Amniotic epithelial cell (primary cell): ENCODE measurements at regions not wholly inside any gene's neighbourhood (a gene's known extent, or its start where the extent isn't known, plus 50 kb on each side); places are given as distances from the start of the nearest gene placed in this dataset.
"Not testable (repeated sequence)": the region's sequence is repeated elsewhere in the genome, so short reads cannot be mapped to it uniquely, and the experiment has no call there.

Experiments
- DNase-seq: peaks from one replicate; pipeline ENCODE4 v3.0.0-alpha.2; 2010; ENCODE audit warnings: low read depth

DNA sequence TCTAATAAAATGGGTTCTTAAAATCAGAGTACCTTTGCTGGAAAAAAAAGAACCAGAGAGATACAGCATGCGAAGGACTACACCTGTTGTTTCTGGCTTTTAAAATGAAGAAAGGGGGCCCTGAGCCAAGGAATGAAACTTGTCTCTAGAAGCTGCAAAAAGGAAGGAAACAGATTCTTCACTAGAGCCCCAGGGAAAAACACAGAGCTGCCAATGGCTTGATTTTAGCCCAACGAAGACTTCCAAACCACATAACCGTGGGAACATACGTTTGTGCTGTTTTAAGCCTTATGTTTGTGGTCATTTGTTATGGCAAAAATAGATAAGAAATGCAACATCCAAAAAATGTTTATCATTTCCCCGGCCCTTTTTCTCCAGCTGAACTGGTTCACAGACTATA is 780.0 kb downstream of the SORCS1 start:
- peak; percentile 59 for DNase-seq

DNA sequence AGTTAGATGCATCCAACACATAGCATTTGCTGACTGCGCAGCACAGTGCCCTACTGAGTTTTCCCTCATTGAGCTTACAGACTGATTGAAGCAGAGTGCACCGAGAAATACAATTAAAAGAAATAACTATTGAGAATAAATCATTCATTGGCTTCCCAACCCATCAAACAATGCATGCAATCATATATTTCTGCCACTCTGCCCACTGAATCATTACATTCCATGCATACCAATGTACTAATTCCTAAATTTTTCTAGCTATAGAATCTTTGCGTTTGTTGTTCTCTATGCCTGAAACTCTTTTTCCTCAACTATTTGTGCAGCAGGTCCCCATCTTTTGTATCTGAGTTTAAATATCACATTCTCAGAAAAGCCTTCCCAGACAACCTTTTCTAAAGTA is 783.8 kb downstream of the SORCS1 start:
- DNase-seq: no peak

DNA sequence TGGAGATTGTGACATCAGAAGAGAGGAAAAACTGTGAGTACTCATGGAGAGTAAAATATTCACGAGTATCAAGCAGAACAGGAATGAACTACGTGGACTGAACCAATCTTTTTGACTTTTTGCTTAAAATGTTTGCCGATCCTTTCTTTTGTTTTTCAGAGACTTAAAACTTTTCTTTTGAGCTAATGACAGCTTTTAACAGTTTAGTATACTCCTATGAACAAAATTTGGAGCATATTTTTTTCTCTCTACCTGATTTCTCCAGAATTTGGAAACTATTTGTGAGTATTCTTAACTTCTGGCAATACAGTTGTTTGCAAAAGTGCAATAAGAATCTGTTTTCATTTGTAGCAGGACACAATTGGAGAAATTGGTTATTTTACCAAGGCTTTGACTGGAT is 786.3 kb downstream of the SORCS1 start:
- no peak for DNase-seq

DNA sequence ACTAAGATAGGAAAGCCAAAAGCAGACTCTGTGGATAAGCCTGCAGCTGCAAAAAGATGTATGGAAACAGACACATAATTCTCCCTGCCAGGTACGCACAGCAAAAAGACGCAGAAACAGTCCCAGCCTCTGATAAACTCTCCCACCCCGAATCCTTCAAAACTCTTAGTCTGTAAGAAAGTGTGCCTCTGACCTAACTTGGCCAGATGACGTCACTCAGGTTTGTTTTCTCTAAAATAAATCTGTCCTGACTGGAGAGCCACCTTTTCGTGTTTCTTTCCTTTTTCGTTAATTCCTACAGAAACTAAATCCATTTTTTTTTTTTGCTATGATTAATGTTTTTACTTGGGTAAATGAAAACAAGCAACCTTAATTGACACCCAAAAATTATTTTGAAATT is 793.8 kb downstream of the SORCS1 start:
- no peak for DNase-seq

DNA sequence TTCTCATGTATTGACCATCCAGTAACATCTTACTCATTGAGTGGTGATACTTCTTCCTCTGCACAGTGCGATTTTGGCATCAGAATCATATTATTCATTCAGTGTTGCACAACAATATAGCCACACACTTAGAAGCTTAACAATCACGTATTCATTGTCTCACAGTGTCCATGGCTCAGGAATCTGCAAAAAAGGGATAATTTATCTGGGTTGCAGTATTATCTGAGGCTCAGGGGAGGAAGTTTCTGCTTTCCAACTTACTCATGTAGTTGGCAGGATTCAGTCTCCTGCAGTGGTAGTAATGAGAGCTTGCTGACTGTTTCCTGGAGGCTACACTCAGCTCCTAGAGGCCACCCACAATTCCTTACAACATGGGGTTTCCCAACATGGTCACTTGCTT is 803.6 kb downstream of the SORCS1 start:
- DNase-seq: peak; percentile 95

DNA sequence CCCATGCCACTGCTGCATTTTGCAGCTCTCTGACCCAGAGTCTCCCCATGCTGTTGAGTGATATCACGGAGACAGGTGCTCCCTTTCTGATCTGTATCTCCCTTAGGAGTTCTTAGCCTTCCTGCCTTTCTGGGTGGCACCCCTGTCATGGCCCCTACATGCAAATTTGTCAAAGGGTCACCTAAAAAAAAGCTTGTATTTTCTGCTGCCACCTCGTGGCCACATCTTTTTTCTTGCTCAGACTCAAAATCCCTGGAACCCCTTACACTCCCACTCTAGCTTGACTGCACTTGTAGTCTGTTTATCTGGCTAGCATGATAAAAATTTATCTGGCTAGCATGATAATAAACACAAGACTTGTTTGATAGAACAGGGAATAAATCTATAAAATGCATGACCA is 809.1 kb downstream of the SORCS1 start:
- DNase-seq: no peak

DNA sequence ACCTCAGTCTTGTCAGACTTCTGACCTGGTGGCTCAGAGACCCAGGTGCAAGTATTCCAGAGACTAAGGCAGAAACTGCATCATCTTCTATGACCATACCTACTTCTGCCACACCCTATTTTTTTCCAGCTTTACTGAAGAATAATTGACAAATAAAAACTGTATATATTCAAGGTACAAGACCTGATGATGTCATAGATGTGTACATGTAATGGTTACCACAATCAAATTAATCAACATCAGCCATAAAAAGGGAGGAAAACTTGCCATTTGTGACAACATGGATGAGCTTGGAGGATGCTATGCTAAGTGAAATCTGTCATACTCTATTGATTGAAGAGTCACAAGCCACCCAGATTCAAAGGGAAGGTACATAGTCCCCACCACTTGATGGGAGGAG is 815.6 kb downstream of the SORCS1 start:
- DNase-seq: no peak

DNA sequence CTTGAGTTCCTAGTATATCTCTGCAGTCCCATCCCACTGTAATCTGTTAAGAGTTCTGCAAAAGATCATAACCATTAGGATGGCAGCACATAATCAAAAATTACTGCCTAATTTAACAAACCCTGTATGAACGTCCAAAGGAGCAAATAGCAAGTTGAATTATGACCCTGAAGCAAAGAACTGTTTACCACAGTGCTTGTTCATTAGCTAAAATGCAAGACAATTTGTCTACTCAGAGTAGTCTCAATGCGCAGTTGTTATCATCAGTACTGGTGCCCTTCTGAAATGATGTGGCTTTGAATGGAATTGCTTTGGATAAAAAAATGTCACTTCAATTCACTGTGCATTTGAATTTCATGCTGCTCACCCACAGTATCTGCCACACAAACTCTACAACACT is 817.0 kb downstream of the SORCS1 start:
- DNase-seq: no peak

DNA sequence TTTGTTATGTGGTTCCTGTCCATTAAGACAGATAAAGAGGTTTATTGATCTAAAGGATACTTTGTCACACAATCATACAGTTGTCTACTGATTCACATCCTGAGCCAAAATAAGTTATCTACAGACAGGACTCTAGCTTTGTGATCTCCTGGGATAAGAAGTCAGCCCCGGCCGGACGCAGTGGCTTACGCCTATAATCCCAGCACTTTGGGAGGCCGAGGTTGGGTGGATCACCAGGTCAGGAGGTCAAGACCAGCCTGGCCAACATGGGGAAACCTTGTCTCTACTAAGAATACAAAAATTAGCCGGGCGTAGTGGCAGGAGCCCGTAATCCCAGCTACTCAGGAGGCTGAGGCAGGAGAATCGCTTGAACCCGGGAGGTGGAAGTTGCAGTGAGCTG is 821.0 kb downstream of the SORCS1 start:
- not testable (repeated sequence) for DNase-seq

DNA sequence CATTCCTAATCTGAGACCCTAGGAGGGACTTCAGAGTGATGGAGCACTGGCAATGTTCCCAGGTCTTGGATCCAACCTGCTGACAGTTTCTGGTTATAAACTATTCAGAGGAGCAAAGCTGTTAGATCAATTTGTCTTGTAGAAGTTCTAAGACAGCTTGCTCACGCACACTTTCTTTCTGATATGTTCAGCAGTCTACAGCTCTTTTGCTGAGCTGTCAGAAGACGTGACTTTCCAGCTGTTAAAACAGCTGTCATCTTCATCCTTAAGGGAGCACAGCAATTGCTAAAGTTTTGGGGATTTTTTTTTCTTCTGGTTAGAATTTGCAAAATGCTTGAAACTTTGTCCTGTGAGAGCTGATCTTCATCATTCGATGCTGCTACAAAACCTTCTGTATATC is 823.1 kb downstream of the SORCS1 start:
- DNase-seq: no peak

DNA sequence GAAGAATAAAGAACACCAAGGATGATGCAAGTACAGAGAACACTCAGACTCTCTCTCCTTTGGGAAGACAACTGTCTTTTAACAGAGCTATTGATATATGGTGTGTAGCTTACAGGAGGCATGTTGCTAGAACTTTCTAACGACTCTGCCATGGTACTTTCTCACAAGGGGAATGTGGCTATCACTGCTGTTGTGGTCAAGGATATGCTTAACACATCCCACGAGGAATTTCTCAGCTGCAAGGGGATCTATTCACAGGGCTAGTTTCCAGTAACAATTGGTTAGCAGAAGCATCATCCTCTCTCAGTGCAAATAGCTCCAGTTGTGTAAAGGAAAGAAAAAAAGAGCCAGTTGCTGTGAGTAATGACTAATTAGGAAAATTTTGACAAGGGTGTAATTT is 826.0 kb downstream of the SORCS1 start:
- peak; percentile 80 for DNase-seq

DNA sequence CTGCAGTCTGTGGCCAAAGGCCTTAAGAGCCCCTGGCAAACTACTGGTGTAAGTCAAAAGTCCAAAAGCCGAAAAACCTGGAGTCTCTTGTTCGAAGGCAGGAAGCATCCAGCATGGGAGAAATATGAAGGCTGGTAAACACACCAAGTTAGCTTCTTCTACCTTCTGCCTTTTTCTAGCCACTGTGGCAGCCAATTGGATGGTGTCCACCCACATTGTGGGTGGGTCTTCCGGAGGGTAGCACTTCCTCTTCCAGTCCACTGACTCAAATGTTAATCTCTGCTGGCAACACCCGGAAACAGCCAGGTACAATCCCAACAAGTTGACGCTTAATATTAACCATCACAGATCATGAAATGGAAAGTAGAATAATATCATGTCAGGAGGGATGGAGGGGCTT is 827.6 kb downstream of the SORCS1 start:
- DNase-seq: no peak

DNA sequence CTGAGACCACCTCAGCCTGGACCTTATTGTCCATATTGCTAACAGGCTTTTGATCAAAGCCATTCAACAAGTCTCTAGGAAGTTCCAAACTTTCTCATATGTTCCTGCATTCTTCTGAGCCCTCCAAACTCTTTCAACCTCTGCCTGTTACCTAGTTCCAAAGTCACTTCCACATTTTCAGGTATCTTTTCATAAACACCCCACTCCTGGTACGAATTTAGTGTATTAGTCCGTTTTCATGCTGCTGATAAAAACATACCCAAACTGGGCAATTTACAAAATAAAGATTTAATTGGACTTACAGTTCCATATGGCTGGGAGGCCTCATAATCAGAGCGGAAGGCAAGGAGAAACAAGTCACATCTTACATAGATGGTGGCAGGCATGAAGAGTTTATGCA is 836.8 kb downstream of the SORCS1 start:
- no peak for DNase-seq

DNA sequence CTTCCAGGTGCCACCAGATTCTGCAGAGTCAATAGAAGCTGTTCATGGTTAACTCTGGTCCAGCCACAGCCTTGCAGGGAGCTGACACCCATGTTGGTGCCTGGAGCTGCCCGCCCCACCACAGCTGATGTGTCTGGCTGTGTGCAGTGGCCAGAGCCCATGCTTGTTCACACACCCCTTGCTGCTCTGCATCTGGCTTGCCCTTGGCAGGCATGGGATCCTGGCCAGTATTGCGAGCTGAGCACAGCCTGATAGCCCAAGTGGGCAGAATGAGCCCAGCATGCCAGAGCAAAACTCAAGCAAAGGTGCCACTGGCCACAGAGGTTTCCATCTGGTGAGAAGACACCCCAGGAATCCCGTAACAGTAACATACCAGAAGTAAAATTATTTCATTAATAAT is 843.6 kb downstream of the SORCS1 start:
- DNase-seq: no peak

DNA sequence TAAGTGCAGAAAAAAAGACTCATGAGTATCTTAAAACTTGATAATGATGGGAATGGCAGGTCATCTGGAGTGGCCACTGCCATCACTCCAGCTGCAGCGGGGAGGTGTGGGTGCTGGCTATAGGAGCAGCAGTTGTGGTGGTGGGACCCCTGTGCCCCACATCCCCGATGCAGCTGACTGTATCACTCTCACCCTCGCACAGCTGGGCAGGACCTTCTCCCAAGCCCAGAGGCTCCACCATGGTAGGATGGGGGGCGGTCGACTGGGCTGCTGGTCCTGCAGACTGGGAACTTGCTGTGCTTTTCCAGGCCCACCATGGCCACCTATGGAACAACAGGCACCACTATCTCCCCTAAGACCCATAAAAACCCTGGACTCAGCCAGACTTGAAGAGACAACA is 844.4 kb downstream of the SORCS1 start:
- DNase-seq: no peak

DNA sequence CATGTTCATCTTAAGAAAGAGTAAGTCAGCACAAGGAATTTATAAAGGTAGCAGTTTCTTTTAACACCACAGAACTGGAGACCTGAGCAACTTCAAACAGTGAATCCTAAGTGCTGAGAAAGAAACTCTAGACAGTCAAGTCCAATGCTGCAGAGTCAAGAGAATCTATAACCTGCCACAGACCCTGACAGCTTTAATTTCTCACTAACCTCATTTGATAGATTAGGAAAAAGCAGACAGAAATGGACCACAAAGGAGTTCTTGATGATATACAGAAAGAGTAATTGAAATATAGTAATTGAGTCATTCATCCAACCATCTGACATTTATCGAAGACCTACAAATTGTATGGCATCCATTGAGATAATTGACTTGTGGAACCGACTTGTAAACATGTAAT is 847.0 kb downstream of the SORCS1 start:
- DNase-seq: no peak

DNA sequence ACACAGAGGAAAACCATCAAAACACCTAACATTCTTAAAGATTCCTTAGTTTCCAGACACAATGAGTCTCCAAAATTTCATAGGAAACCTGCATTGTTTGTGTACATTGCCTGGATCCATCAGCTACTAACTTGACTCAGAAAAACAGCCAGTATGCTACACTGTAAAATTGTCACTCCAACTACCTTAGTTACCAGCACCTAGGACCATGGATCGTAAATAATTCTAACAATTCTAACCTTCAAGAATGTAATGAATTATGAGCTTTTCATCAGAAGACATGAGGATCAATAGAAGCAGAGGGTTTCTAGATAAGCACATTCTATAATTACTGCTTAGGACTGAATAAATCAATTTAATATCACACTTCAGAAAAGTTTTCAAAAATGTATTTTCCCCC is 851.5 kb downstream of the SORCS1 start:
- DNase-seq: no peak

DNA sequence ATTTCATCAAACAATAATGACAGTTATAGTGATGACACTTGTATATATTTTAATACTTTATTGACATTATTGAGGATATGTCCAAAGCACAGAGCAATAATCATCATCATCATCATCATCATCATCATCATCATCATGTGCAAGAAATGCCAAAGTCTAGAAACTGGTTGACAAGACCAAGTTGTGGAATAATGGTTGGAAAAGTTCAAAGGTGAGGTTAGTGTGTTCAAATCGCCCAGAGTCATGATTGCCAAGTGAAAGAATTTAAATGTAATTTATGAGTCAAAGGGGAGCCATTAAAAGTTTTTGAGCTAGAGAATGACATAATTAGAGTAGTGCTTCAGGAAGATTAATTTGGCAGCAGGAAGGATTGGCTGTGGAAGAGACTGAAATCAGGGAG is 852.4 kb downstream of the SORCS1 start:
- no peak for DNase-seq

DNA sequence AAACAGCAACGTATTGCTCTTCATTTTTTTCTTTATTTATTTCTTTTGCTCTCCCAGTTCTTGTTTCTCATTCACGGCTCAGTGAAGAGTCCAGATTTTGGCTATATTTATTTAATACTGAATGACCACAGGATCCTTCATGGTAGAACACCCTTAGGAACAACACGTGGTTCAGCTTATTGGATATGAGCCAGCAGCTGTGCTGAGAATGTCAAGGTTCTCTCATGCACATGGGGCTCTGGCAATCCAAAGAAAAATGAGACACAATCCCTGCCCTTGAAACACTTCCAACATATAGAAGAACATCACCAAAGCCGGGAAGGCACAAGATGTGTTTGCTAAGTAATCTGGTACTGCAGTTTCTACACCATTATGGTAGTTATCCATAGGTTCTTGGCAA is 852.9 kb downstream of the SORCS1 start:
- peak; percentile 9 for DNase-seq

DNA sequence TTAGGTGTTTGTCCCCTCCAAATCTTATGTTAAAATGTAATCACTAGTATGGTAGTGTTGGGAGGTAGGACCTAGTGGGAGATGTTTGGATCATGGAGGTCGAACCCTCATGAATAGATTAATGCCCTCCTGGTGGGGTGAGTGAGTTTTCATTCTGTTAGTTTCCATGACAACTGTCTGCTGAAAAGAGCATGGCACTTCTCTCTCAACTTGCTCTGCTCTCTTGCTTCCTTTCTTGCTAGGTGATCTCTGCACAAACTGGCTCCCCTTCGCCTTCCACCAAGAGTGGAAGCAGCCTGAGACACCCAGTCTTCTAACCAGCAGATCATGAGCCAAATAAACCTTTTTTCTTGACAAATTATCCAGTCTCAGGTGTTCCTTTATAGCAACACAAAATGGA is 853.9 kb downstream of the SORCS1 start:
- no peak for DNase-seq

DNA sequence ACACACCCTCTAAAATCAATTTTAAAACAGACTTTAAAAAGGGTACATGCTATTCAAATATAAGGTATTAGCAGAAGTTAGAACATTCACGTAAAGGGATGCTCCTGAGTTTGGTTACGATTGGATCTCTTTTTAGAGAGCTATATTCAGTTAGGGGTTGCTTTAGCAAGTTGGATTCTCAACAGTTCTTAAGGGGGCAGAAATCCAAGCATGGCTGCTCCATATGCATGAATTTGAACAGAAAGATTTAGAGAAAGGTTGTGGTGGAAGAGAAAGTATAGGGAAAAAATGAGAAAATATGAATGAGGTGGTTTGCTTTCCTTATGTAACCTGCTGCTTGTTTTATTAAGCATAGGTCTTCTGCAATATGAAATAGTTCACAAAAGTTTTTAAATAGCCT is 855.1 kb downstream of the SORCS1 start:
- no peak for DNase-seq

DNA sequence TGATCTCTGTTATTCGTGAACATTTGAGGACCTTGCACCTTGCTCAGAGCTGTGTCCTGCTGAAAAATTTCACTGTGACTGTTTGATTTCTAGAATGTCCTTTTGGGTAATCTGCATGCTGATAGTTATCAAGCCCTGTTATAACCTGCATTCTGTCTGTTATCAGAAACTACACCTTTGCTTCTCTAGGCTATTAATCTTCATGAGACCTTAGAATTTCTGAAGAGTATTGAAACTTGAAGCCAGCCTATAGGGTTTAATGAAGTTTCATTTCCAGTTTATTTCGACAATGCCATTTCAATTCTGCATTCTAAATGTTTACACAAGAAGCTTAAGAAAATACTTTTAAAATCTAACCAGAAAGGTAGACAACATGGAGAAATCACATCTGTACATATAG is 856.2 kb downstream of the SORCS1 start:
- DNase-seq: no peak

DNA sequence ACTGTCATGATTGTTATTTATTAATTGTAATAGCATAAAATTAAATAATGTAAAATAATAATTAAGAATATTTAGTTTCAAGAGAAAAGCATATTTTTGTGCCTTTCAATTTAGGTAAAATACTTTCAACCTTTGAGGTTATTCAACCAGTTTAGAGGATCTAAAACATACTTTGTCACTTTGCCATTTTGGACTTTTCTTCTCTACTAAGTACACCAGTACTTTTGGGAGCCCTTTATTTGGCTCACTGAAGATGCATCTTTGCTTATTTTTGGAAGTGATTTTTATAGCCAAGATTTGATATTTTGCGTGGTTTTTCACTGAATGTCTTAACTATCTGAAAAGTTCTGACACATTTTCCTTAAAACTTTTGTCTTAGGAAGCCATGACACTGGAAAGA is 860.5 kb downstream of the SORCS1 start:
- no peak for DNase-seq

DNA sequence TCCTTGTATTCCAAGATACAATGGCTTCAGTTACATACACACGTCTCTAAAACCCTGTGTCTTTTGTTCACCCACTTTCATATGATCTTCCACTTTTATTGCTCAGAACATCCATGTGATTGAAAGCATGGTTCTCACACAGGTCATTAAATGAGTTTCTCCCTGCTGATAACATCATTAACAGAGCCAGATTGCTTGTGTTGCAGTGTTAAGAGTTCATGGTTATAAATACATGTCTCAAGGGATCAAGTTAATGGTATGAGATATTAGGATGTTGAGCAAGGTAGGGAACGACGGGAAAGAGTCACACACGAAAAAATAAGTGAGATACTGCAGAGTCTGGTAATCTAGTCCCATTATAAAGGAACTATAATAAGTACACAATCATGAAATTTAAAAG is 861.5 kb downstream of the SORCS1 start:
- DNase-seq: no peak

DNA sequence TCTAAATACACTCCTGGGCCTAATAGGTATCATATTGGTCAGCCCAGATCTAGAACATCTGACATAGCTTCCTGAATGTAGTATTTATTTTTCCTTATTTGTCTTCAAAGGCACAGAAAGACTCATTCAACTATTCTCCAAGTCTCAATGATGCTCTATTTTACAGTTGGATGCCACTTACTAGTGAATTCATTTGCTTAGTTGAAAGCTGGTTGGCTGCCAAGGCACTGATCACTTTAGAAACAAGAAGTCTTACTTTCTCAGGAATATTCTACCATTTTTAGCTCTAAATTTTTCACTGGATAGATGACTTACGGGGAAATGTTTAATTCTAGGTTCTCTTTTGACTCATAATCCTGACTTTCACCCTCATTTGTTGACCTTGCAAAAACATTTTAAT is 863.4 kb downstream of the SORCS1 start:
- no peak for DNase-seq
